H9 (cell line): ENCODE measurements at regions not wholly inside any gene's neighbourhood (a gene's known extent, or its start where the extent isn't known, plus 50 kb on each side); places are given as distances from the start of the nearest gene placed in this dataset.

Source experiments
- DNase-seq: peaks from one replicate; pipeline ENCODE4 v3.0.0-alpha.2; 2017
- H2AFZ ChIP-seq: one replicate; pipeline ENCODE4 v1.6.1; 2013; ENCODE audit warnings: mild to moderate bottlenecking, low read length, control low read depth, moderate library complexity
- H2AK5ac ChIP-seq: 2 replicates; pipeline ENCODE4 v1.6.1; 2013; ENCODE audit warnings: low read length, control low read depth, mixed read lengths; ENCODE audit not compliant: insufficient read length
- H2BK120ac ChIP-seq: one replicate; pipeline ENCODE4 v1.6.1; 2013; ENCODE audit warnings: low read depth, mild to moderate bottlenecking, low read length, control low read depth, inconsistent platforms; ENCODE audit not compliant: poor library complexity, severe bottlenecking
- H2BK12ac ChIP-seq: 2 replicates; pipeline ENCODE4 v1.6.1; 2013; ENCODE audit warnings: low read length, control low read depth, mixed read lengths, low read depth; ENCODE audit not compliant: insufficient read length
- H2BK15ac ChIP-seq: 2 replicates; pipeline ENCODE4 v1.6.1; 2013; ENCODE audit warnings: low read depth, low read length, control low read depth
- H2BK20ac ChIP-seq: one replicate; pipeline ENCODE4 v1.6.1; 2013; ENCODE audit warnings: low read depth, mild to moderate bottlenecking, low read length, control low read depth, inconsistent platforms; ENCODE audit not compliant: poor library complexity, severe bottlenecking
- H2BK5ac ChIP-seq: 2 replicates; pipeline ENCODE4 v1.6.1; 2013; ENCODE audit warnings: low read length, control low read depth, mixed read lengths; ENCODE audit not compliant: insufficient read length
- H3K14ac ChIP-seq: 2 replicates; pipeline ENCODE4 v1.6.1; 2013; ENCODE audit warnings: low read length, control low read depth; ENCODE audit not compliant: insufficient read depth
- H3K18ac ChIP-seq: 2 replicates; pipeline ENCODE4 v1.6.1; 2013; ENCODE audit warnings: low read depth, mild to moderate bottlenecking, mixed read lengths, low read length, control low read depth; ENCODE audit not compliant: insufficient read length
- H3K23ac ChIP-seq: 2 replicates; pipeline ENCODE4 v1.6.1; 2013; ENCODE audit warnings: low read length, control low read depth, mixed read lengths, low read depth; ENCODE audit not compliant: insufficient read length
- H3K23me2 ChIP-seq: 2 replicates; pipeline ENCODE4 v1.6.1; 2013; ENCODE audit warnings: low read depth, mild to moderate bottlenecking, mixed read lengths, low read length, control low read depth; ENCODE audit not compliant: insufficient read length, poor library complexity, severe bottlenecking
- H3K27ac ChIP-seq: 2 replicates; pipeline ENCODE4 v1.5.1; 2013; ENCODE audit warnings: low read length, control low read depth, mixed read lengths, low read depth; ENCODE audit not compliant: insufficient read length
- H3K27me3 ChIP-seq: 2 replicates; pipeline ENCODE4 v1.6.1; 2013; ENCODE audit warnings: low read length, control low read depth, inconsistent platforms; ENCODE audit not compliant: insufficient read depth
- H3K4ac ChIP-seq: 2 replicates; pipeline ENCODE4 v1.6.1; 2013; ENCODE audit warnings: low read depth, mild to moderate bottlenecking, control low read depth, inconsistent platforms, low read length, moderate library complexity
- H3K4me1 ChIP-seq: 2 replicates; pipeline ENCODE4 v1.6.1; 2013; ENCODE audit warnings: low read length, control low read depth, inconsistent platforms; ENCODE audit not compliant: insufficient read depth
- H3K4me2 ChIP-seq: 2 replicates; pipeline ENCODE4 v1.6.1; 2013; ENCODE audit warnings: low read length, control low read depth, mixed read lengths; ENCODE audit not compliant: insufficient read length, insufficient read depth
- H3K56ac ChIP-seq: 2 replicates; pipeline ENCODE4 v1.6.1; 2013; ENCODE audit warnings: low read depth, mild to moderate bottlenecking, mixed read lengths, low read length, control low read depth; ENCODE audit not compliant: insufficient read length
- H3K79me1 ChIP-seq: 2 replicates; pipeline ENCODE4 v1.6.1; 2013; ENCODE audit warnings: low read depth, mild to moderate bottlenecking, moderate library complexity, low read length, control low read depth, inconsistent platforms; ENCODE audit not compliant: insufficient read depth, poor library complexity, severe bottlenecking
- H3K79me2 ChIP-seq: 2 replicates; pipeline ENCODE4 v1.6.1; 2013; ENCODE audit warnings: low read length, control low read depth, inconsistent platforms; ENCODE audit not compliant: insufficient read depth
- H3K9ac ChIP-seq: 2 replicates; pipeline ENCODE4 v1.6.1; 2013; ENCODE audit warnings: low read length, control low read depth, mixed read lengths; ENCODE audit not compliant: insufficient read length; ENCODE audit errors: extremely low read depth
- H3K9me3 ChIP-seq: one replicate; pipeline ENCODE4 v1.6.1; 2013; ENCODE audit warnings: low read depth, low read length, inconsistent platforms; ENCODE audit not compliant: control insufficient read depth
- H3T11ph ChIP-seq: one replicate; pipeline ENCODE4 v1.6.1; 2013; ENCODE audit warnings: mild to moderate bottlenecking, low read length, control low read depth, inconsistent platforms
- H4K20me1 ChIP-seq: one replicate; pipeline ENCODE4 v1.6.1; 2013; ENCODE audit not compliant: control insufficient read depth, insufficient read length, insufficient read depth
- H4K5ac ChIP-seq: 2 replicates; pipeline ENCODE4 v1.6.1; 2013; ENCODE audit warnings: low read depth, mild to moderate bottlenecking, mixed read lengths, low read length, control low read depth; ENCODE audit not compliant: insufficient read length
- H4K8ac ChIP-seq: replicated peaks from 2 replicates; pipeline ENCODE4 v1.6.1; 2013; ENCODE audit warnings: low read length, control low read depth, mixed read lengths, low read depth; ENCODE audit not compliant: insufficient read length
- H4K91ac ChIP-seq: 2 replicates; pipeline ENCODE4 v1.6.1; 2013; ENCODE audit warnings: low read depth, mild to moderate bottlenecking, moderate library complexity, mixed read lengths, low read length, control low read depth; ENCODE audit not compliant: insufficient read length
- H3K27ac Mint-ChIP-seq, 3 experiments: 2 replicates in 2 of 3; 3 replicates in 1 of 3; pipeline ENCODE4 v1.8.0; 2020 to 2021; ENCODE audit warnings: mixed read lengths in 3 of 3, mild to moderate bottlenecking in 1 of 3, moderate library complexity in 1 of 3
- H3K27me3 Mint-ChIP-seq: 2 replicates; pipeline ENCODE4 v1.8.0; 2021; ENCODE audit warnings: low read depth, mild to moderate bottlenecking, moderate library complexity, mixed read lengths
- H3K36me3 Mint-ChIP-seq, 3 experiments: 2 replicates in 2 of 3; 3 replicates in 1 of 3; pipeline ENCODE4 v1.8.0; 2020 to 2021; ENCODE audit warnings: low read depth in 3 of 3, mixed read lengths in 3 of 3; ENCODE audit not compliant: insufficient read depth in 1 of 3
- H3K4me1 Mint-ChIP-seq, 2 experiments: 2 replicates each; pipeline ENCODE4 v1.8.0; 2020; ENCODE audit warnings: mixed read lengths in 2 of 2
- H3K4me3 Mint-ChIP-seq, 2 experiments: 2 replicates in 1 of 2; 3 replicates in 1 of 2; pipeline ENCODE4 v1.8.0; 2020 to 2021; ENCODE audit warnings: mild to moderate bottlenecking in 2 of 2, mixed read lengths in 2 of 2, moderate library complexity in 1 of 2
- H3K9me3 Mint-ChIP-seq, 2 experiments: 2 replicates in 1 of 2; 3 replicates in 1 of 2; pipeline ENCODE4 v1.8.0; 2020; ENCODE audit warnings: mild to moderate bottlenecking in 2 of 2, mixed read lengths in 2 of 2, moderate library complexity in 1 of 2
- WGBS: extraction: QIAGEN DNeasy Blood & Tissue Kit; methylation state at CpG from one replicate; pipeline ENCODE4 v1.1.7; 2013; ENCODE audit warnings: missing lambda C conversion rate, low lambda C conversion rate, mixed read lengths; ENCODE audit not compliant: insufficient read length; ENCODE audit errors: extremely low coverage; 5-methylcytosine and 5-hydroxymethylcytosine counted together
- TF ChIP-seq, protein P1 (sequence below): fragments of 200-600 bp; sonication (generic); conservative IDR thresholded peaks from 3 replicates; pipeline ENCODE4 v1.8.0; 2021; ENCODE audit warnings: antibody characterized with exemption, mild to moderate bottlenecking

DNA sequence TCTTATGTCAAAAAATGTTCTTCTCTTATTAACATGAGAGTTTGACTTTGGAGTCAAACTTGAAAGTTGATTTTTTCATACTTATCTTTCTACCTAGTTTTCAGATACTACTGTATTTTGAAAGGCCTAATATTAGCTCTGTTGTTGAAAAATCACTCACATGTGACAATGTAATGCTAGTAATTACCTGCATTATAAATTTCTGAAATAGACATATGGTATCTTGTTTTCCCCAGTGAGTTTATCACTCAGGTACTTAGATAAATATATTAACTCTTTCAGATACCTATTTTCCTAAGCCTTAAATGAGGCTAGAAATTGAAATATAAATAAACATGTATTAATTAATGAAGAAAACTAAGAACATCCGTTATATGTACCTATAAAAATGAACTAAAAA is 2089.3 kb downstream of the MAT2B start:
- H3K9me3 Mint-ChIP-seq = no peaks in the 10 kb centered on the region
- WGBS = no CpG with 5 or more reads among the region's 1 CpG
- no peaks in the 10 kb centered on the region for H3K27me3 Mint-ChIP-seq

More for the DNA sequence above, 2089.3 kb downstream of the MAT2B start:
- Mint-ChIP-seq H3K27ac (no peak overlapping the region), H3K36me3 (no peaks in the 10 kb centered on the region), H3K4me1 (peaks cover 4 to 25% of the 10 kb centered on the region in 2 experiments; a peak in 3 of 4 replicates), H3K4me3 (no peak overlapping the region)
- no peak overlapping the region for H3K23ac ChIP-seq
- no peak overlapping the region for H4K5ac ChIP-seq
- H2BK20ac ChIP-seq = no peak overlapping the region
- no peak overlapping the region for H2BK15ac ChIP-seq
- no peak overlapping the region for H3K9ac ChIP-seq
- no peaks in the 10 kb centered on the region for H4K20me1 ChIP-seq
- no peaks in the 10 kb centered on the region for H3K9me3 ChIP-seq
- no peaks in the 10 kb centered on the region for H3K79me2 ChIP-seq
- no peak overlapping the region for H2AK5ac ChIP-seq
- no peak overlapping the region for H3K4me2 ChIP-seq
- no peak overlapping the region for H3K18ac ChIP-seq
- H2BK12ac ChIP-seq = no peak overlapping the region
- H3K14ac ChIP-seq = no peak overlapping the region
- no peak overlapping the region for H3K4ac ChIP-seq
- H3K23me2 ChIP-seq = no peaks in the 10 kb centered on the region
- H2AFZ ChIP-seq = no peak overlapping the region
- no peaks in the 10 kb centered on the region for H3K79me1 ChIP-seq
- TF ChIP-seq, protein P1, sequence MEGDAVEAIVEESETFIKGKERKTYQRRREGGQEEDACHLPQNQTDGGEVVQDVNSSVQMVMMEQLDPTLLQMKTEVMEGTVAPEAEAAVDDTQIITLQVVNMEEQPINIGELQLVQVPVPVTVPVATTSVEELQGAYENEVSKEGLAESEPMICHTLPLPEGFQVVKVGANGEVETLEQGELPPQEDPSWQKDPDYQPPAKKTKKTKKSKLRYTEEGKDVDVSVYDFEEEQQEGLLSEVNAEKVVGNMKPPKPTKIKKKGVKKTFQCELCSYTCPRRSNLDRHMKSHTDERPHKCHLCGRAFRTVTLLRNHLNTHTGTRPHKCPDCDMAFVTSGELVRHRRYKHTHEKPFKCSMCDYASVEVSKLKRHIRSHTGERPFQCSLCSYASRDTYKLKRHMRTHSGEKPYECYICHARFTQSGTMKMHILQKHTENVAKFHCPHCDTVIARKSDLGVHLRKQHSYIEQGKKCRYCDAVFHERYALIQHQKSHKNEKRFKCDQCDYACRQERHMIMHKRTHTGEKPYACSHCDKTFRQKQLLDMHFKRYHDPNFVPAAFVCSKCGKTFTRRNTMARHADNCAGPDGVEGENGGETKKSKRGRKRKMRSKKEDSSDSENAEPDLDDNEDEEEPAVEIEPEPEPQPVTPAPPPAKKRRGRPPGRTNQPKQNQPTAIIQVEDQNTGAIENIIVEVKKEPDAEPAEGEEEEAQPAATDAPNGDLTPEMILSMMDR = no peak
- no peaks in the 10 kb centered on the region for H3K4me1 ChIP-seq
- no peak overlapping the region for H2BK120ac ChIP-seq
- H4K91ac ChIP-seq = no peak overlapping the region
- no peak overlapping the region for H3K27ac ChIP-seq
- H4K8ac ChIP-seq = no peak overlapping the region
- H3K56ac ChIP-seq = no peak overlapping the region
- H3T11ph ChIP-seq = no peak overlapping the region
- no peak overlapping the region for H2BK5ac ChIP-seq
- DNase-seq = no peak
- H3K27me3 ChIP-seq = no peaks in the 10 kb centered on the region
